Caco-2 (cell line): ENCODE measurements at regions not wholly inside any gene's neighbourhood (a gene's known extent, or its start where the extent isn't known, plus 50 kb on each side); places are given as distances from the start of the nearest gene placed in this dataset.

Experiments
- BruUV-seq: library from RNA; stranded (reverse); fragments of 400-500 nt; replicated peaks from 2 replicates; lab custom pipeline; 2021; lab: Mats Ljungman, UMichigan
- CTCF ChIA-PET: fragments of 300-600 bp; sonication (Branson Sonifier 250); formaldehyde crosslinking; loops from one replicate; lab custom pipeline; 2022; ENCODE audit warnings: antibody characterized with exemption; lab: Charles Lee
- POLR2A ChIA-PET: fragments of 300-600 bp; sonication (Branson Sonifier 250); formaldehyde crosslinking; loops from one replicate; lab custom pipeline; 2022; ENCODE audit warnings: antibody characterized with exemption; lab: Charles Lee
- DNase-seq, 2 experiments: peaks; one replicate each; pipeline versions ENCODE4 v3.0.0 to v3.0.0-alpha.2; 2020 to 2022
- H3K27me3 ChIP-seq: replicated peaks from 2 replicates; pipeline ENCODE4 v1.6.0; 2011; ENCODE audit warnings: low read length; ENCODE audit not compliant: control insufficient read depth, insufficient read depth
- H3K36me3 ChIP-seq: 2 replicates; pipeline ENCODE4 v1.5.1; 2011; ENCODE audit warnings: low read length; ENCODE audit not compliant: control insufficient read depth, insufficient read depth
- H3K4me1 ChIP-seq: fragments of 250-450 bp; sonication (Bioruptor Pico); 2 replicates; pipeline ENCODE4 v1.5.1; 2020; ENCODE audit warnings: mild to moderate bottlenecking
- H3K4me3 ChIP-seq: 2 replicates; pipeline ENCODE4 v1.5.1; 2011; ENCODE audit warnings: low read depth, mild to moderate bottlenecking, control low read depth, low read length
- H3K9me3 ChIP-seq: fragments of 250-450 bp; sonication (Bioruptor Pico); 2 replicates; pipeline ENCODE4 v1.5.1; 2020; ENCODE audit warnings: mild to moderate bottlenecking, moderate library complexity
- H3K27ac Mint-ChIP-seq: one replicate; pipeline ENCODE4 v1.8.0; 2022; ENCODE audit warnings: mixed read lengths; ENCODE audit not compliant: unreplicated experiment
- H3K27me3 Mint-ChIP-seq: one replicate; pipeline ENCODE4 v1.8.0; 2022; ENCODE audit warnings: mixed read lengths; ENCODE audit not compliant: insufficient read depth, unreplicated experiment
- H3K36me3 Mint-ChIP-seq: one replicate; pipeline ENCODE4 v1.8.0; 2022; ENCODE audit warnings: mild to moderate bottlenecking, mixed read lengths; ENCODE audit not compliant: insufficient read depth, unreplicated experiment
- H3K4me1 Mint-ChIP-seq: one replicate; pipeline ENCODE4 v1.8.0; 2022; ENCODE audit warnings: low read depth, mixed read lengths; ENCODE audit not compliant: unreplicated experiment
- H3K4me3 Mint-ChIP-seq: one replicate; pipeline ENCODE4 v1.8.0; 2022; ENCODE audit warnings: mild to moderate bottlenecking, moderate library complexity, mixed read lengths; ENCODE audit not compliant: unreplicated experiment
- H3K9me3 Mint-ChIP-seq: one replicate; pipeline ENCODE4 v1.8.0; 2022; ENCODE audit warnings: mixed read lengths; ENCODE audit not compliant: unreplicated experiment
- CTCF ChIP-seq, 2 experiments: fragments of 200-600 bp in 1 of 2; IDR thresholded peaks; 1 replicate in 1 of 2; 2 replicates in 1 of 2; pipeline versions ENCODE4 v1.5.1 to v1.8.0; 2011 to 2022; ENCODE audit warnings: antibody characterized with exemption in 1 of 2, control low read depth in 1 of 2, inconsistent platforms in 1 of 2, low read depth in 1 of 2, low read length in 1 of 2, mild to moderate bottlenecking in 1 of 2, moderate library complexity in 1 of 2; ENCODE audit not compliant: insufficient read depth in 1 of 2, severe bottlenecking in 1 of 2, unreplicated experiment in 1 of 2
- intact Hi-C: fragments of 100-400 bp; cut with micrococcal nuclease; formaldehyde crosslinking; loops from one replicate; pipeline ENCODE4 v1.10.0; 2022; ENCODE audit not compliant: unreplicated experiment

DNA sequence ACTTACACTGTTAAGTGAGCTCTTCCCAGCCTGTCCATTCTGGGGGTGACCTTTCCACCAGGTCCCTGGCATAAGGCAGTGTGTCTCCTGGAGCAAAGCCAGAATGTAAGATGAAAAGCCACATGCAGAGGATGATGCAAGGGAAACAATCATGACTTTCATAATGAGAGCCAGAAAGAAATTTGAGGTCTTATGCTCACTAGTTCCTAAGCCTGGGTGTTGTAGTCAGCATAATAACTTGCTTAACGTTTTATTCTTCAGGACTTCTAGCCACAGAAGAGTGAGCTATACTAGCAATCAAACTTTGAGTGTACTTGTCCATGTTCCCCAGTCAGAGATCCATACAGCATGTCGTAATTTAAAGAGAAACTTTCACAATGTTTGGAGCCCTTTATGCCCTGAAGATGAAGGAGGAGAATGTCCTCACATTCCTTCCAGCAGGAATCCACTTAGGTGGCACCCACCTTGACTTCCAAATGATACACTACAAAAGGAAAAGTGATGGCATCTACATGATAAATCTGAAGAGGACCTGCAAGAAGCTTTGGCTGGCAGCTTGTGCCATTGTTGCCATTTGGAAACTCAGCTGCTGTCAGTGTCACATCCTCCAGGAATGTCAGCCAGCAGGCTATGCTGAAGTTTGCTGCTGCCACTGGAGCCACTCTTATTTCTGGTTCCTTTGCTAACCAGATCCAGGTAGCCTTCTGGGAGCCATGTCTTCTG lies 60.5 kb upstream of the FOXD3 start:
- no peak for DNase-seq
- Histone ChIP-seq H3K9me3 (no peaks in the 10 kb centered on the region), H3K4me1 (no peaks in the 10 kb centered on the region), H3K27me3 (no peaks in the 10 kb centered on the region), H3K36me3 (no peaks in the 10 kb centered on the region), H3K4me3 (no peak overlapping the region)
- ChIA-PET POLR2A (no interaction called here), CTCF (no interaction called here)
- Mint-ChIP-seq H3K4me1 (no peaks in the 10 kb centered on the region), H3K4me3 (no peak overlapping the region), H3K9me3 (no peaks in the 10 kb centered on the region), H3K27ac (no peak overlapping the region), H3K36me3 (no peaks in the 10 kb centered on the region), H3K27me3 (peaks cover 6% of the 10 kb centered on the region)
- intact Hi-C loops = no loop called here
- TF ChIP-seq CTCF (IDR thresholded peaks at IDR 0.05; ENCODE audit: insufficient read depth in 1 of 2, low read depth in 1 of 2, low read length in 1 of 2, severe bottlenecking in 1 of 2, unreplicated experiment in 1 of 2) = no peak
- BruUV-seq = no TSS peak

DNA sequence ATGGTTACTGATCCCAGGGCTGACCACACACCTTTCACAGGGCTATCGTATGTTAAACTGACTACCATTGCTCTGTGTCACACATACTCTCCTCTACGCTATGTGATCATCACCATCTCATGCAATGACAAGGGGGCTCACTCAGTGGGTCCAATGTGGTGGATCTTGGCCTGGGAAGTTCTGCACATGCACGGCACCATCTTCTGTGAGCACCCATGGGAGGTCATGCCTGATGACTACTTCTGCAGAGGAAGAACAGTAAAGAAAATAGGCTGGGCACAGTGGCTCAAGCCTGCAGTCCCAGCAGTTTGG lies 60.0 kb upstream of the FOXD3 start:
- Histone ChIP-seq H3K9me3 (no peaks in the 10 kb centered on the region), H3K36me3 (no peaks in the 10 kb centered on the region), H3K4me3 (no peak overlapping the region), H3K4me1 (no peaks in the 10 kb centered on the region), H3K27me3 (no peaks in the 10 kb centered on the region)
- Mint-ChIP-seq H3K36me3 (no peaks in the 10 kb centered on the region), H3K4me1 (no peaks in the 10 kb centered on the region), H3K27me3 (peaks cover 6% of the 10 kb centered on the region), H3K4me3 (no peak overlapping the region), H3K9me3 (no peaks in the 10 kb centered on the region), H3K27ac (no peak overlapping the region)
- TF ChIP-seq CTCF (IDR thresholded peaks at IDR 0.05; ENCODE audit: insufficient read depth in 1 of 2, low read depth in 1 of 2, low read length in 1 of 2, severe bottlenecking in 1 of 2, unreplicated experiment in 1 of 2) = no peak
- no TSS peak for BruUV-seq
- intact Hi-C loops = no loop called here
- POLR2A ChIA-PET = no interaction called here
- CTCF ChIA-PET = no interaction called here
- no peak for DNase-seq

DNA sequence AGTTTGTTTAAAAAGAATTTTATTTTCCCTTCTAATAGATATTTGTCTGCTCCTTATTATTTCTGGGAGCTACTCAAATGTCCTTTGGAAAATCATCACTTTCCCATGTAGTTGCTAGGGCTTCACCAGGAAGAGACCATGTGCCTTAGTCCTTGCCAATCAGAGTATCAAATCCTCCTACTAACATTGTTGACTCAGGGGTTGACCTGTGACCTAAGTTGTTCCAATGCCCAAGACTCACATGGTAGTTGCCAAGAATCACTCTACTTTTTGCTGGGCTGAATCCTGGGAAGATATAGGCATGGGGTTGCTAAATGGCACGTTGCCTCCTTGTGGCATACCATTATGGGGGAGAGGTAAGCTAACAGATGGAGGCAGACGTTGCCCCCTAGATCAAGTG lies 58.2 kb upstream of the FOXD3 start:
- ChIA-PET POLR2A (no interaction called here), CTCF (no interaction called here)
- Histone ChIP-seq H3K36me3 (no peaks in the 10 kb centered on the region), H3K4me1 (no peaks in the 10 kb centered on the region), H3K4me3 (no peak overlapping the region), H3K27me3 (no peaks in the 10 kb centered on the region), H3K9me3 (no peaks in the 10 kb centered on the region)
- Mint-ChIP-seq H3K27ac (no peak overlapping the region), H3K4me1 (no peaks in the 10 kb centered on the region), H3K36me3 (no peaks in the 10 kb centered on the region), H3K27me3 (peaks cover 6% of the 10 kb centered on the region), H3K4me3 (no peak overlapping the region), H3K9me3 (no peaks in the 10 kb centered on the region)
- no peak for DNase-seq
- intact Hi-C loops = no loop called here
- no TSS peak for BruUV-seq
- TF ChIP-seq CTCF (IDR thresholded peaks at IDR 0.05; ENCODE audit: insufficient read depth in 1 of 2, low read depth in 1 of 2, low read length in 1 of 2, severe bottlenecking in 1 of 2, unreplicated experiment in 1 of 2) = no peak
